Fibroblast of lung (primary cell): ENCODE measurements at regions not wholly inside any gene's neighbourhood (a gene's known extent, or its start where the extent isn't known, plus 50 kb on each side); places are given as distances from the start of the nearest gene placed in this dataset.

ENCODE experiments used
- DNase-seq, 2 donors: peaks; one replicate each; pipeline versions ENCODE4 v3.0.0 to v3.0.0-alpha.2; 2010; ENCODE audit warnings: low read depth in 2 of 2
- H2AFZ ChIP-seq: 2 replicates; pipeline ENCODE4 v1.5.1; 2012; ENCODE audit warnings: low read length, control low read depth, inconsistent platforms
- H3K27ac ChIP-seq: 2 replicates; pipeline ENCODE4 v1.5.1; 2011; ENCODE audit warnings: low read length, control low read depth; ENCODE audit not compliant: insufficient read depth
- H3K27me3 ChIP-seq: 2 replicates; pipeline ENCODE4 v1.5.1; 2011; ENCODE audit warnings: mild to moderate bottlenecking, low read length; ENCODE audit not compliant: control insufficient read depth, insufficient read depth
- H3K36me3 ChIP-seq: 2 replicates; pipeline ENCODE4 v1.5.1; 2011; ENCODE audit warnings: low read length; ENCODE audit not compliant: control insufficient read depth, insufficient read depth
- H3K4me1 ChIP-seq: 2 replicates; pipeline ENCODE4 v1.5.1; 2011; ENCODE audit warnings: low read length; ENCODE audit not compliant: control insufficient read depth, insufficient read depth; ENCODE audit errors: extremely low read depth
- H3K4me2 ChIP-seq: 2 replicates; pipeline ENCODE4 v1.5.1; 2011; ENCODE audit warnings: low read length, control low read depth; ENCODE audit not compliant: insufficient read depth; ENCODE audit errors: extremely low read depth
- H3K4me3 ChIP-seq, 4 experiments: fragments of 200-600 bp in 1 of 4; sonication (generic) in 1 of 4; replicated peaks in 1 of 4; 2 replicates each; pipeline ENCODE4 v1.5.1; 2011 to 2016; ENCODE audit warnings: low read length in 4 of 4, low read depth in 3 of 4, mild to moderate bottlenecking in 3 of 4, control low read depth in 2 of 4, inconsistent platforms in 1 of 4, mixed read lengths in 1 of 4; ENCODE audit not compliant: insufficient read depth in 1 of 4; ENCODE audit errors: control extremely low read depth in 1 of 4
- H3K79me2 ChIP-seq: 2 replicates; pipeline ENCODE4 v1.5.1; 2012; ENCODE audit warnings: mild to moderate bottlenecking, low read length, inconsistent platforms; ENCODE audit not compliant: control insufficient read depth, insufficient read depth
- H3K9ac ChIP-seq: 2 replicates; pipeline ENCODE4 v1.5.1; 2011; ENCODE audit warnings: mild to moderate bottlenecking, low read length, control low read depth; ENCODE audit not compliant: insufficient read depth
- H3K9me3 ChIP-seq: 2 replicates; pipeline ENCODE4 v1.5.1; 2012; ENCODE audit warnings: low read depth, low read length; ENCODE audit not compliant: control insufficient read depth, insufficient read depth
- H4K20me1 ChIP-seq: 2 replicates; pipeline ENCODE4 v1.5.1; 2011; ENCODE audit warnings: low read length; ENCODE audit not compliant: control insufficient read depth, insufficient read depth; ENCODE audit errors: extremely low read depth
- EZH2 ChIP-seq: IDR thresholded peaks from 2 replicates; pipeline ENCODE4 v1.5.1; 2012; ENCODE audit warnings: low read length, control low read depth, mild to moderate bottlenecking; ENCODE audit errors: missing control alignments
- TF ChIP-seq, protein P1 (sequence below), 2 donors: IDR thresholded peaks in 1 of 2; conservative IDR thresholded peaks in 1 of 2; 1 replicate in 1 of 2; 2 replicates in 1 of 2; pipeline ENCODE4 v1.5.1; 2011 to 2012; ENCODE audit warnings: low read length in 2 of 2, control low read depth in 1 of 2, inconsistent platforms in 1 of 2, low read depth in 1 of 2, mild to moderate bottlenecking in 1 of 2

DNA sequence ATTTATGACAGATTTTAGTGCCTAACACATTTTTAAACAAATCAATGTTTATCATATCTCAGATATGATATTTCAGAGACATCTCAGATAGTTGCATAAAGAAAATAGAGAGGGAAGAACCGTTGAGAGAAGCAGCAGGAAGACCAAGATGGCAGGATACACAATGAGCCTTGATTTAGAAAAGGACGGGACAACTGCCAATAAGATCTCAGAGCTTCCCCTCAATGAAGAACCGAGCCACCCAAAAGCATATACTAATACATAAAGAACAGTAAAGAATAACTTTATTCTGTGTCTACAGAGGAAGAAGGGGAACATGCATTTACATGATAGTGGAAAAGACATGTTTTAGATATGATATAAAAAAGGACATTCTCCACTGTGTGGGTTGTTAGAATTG lies 375.9 kb upstream of the SOX5 start:
- TF ChIP-seq EZH2: no peak
- TF ChIP-seq, protein P1, sequence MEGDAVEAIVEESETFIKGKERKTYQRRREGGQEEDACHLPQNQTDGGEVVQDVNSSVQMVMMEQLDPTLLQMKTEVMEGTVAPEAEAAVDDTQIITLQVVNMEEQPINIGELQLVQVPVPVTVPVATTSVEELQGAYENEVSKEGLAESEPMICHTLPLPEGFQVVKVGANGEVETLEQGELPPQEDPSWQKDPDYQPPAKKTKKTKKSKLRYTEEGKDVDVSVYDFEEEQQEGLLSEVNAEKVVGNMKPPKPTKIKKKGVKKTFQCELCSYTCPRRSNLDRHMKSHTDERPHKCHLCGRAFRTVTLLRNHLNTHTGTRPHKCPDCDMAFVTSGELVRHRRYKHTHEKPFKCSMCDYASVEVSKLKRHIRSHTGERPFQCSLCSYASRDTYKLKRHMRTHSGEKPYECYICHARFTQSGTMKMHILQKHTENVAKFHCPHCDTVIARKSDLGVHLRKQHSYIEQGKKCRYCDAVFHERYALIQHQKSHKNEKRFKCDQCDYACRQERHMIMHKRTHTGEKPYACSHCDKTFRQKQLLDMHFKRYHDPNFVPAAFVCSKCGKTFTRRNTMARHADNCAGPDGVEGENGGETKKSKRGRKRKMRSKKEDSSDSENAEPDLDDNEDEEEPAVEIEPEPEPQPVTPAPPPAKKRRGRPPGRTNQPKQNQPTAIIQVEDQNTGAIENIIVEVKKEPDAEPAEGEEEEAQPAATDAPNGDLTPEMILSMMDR (conservative IDR thresholded peaks at IDR 0.05 in 1 of 2, IDR thresholded peaks at IDR 0.05 in 1 of 2; ENCODE audit: low read depth in 1 of 2, low read length in 2 of 2): no peak
- Histone ChIP-seq H3K79me2 (no peaks in the 10 kb centered on the region), H3K4me2 (no peak overlapping the region), H3K27ac (no peak overlapping the region), H3K4me1 (no peaks in the 10 kb centered on the region), H2AFZ (no peak overlapping the region), H3K36me3 (no peaks in the 10 kb centered on the region), H3K9ac (no peak overlapping the region), H4K20me1 (no peaks in the 10 kb centered on the region), H3K9me3 (no peaks in the 10 kb centered on the region), H3K4me3 (no peak overlapping the region), H3K27me3 (no peaks in the 10 kb centered on the region)
- DNase-seq: no peak

DNA sequence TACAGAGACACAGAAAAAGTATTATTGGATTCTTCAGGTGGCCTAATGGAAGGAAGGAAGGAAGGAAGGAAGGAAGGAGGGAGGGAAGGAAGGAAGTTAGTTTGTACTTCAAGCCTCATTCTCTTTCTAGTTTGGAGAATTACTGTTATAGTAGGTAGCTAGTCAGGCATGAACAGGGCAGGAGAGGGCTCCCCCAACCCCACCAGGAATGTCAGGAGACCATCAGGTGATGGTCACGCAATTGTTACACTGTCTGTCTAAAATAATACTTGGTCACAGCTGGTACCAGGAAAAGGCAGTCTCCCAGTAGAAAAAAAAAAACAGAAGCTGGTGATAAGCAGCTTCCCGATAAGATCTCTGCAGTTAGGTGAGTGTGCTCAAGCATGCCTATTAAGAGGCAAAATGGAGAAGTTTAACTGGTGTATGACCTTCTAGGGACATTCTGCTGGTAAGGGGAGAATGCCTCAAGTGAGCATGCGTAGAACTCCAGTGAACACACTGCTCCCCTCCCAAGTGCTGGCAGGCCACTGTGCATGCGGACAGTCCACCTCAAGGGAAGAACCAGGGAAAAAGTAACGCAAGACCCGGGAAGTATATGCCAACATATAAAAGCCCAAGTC lies 358.4 kb upstream of the SOX5 start:
- Histone ChIP-seq H3K27ac (no peak overlapping the region), H3K36me3 (no peaks in the 10 kb centered on the region), H3K4me2 (no peak overlapping the region), H4K20me1 (no peaks in the 10 kb centered on the region), H3K4me3 (no peak overlapping the region), H3K4me1 (no peaks in the 10 kb centered on the region), H3K79me2 (no peaks in the 10 kb centered on the region), H3K9me3 (no peaks in the 10 kb centered on the region), H3K9ac (no peak overlapping the region), H3K27me3 (no peaks in the 10 kb centered on the region), H2AFZ (no peak overlapping the region)
- TF ChIP-seq, protein P1 (conservative IDR thresholded peaks at IDR 0.05 in 1 of 2, IDR thresholded peaks at IDR 0.05 in 1 of 2; ENCODE audit: low read depth in 1 of 2, low read length in 2 of 2): no peak
- no peak for TF ChIP-seq EZH2
- no peak for DNase-seq

DNA sequence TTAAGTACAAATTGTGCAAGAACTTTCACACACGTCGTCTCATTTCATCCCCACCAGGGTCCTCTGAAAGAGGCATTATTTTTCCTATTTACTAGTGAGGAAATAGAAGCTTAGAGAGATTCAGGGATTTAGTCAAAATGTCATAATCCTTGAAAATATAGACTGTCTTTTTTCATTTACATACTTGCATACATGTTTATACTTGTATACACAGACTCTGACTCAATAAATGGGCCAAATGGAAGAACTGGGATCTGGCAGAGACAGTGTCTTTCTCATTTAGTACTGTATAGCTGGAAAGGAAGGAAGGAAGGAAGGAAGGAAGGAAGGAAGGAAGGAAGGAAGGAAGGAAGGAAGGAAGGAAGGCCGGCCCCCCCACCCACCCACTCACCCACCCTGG lies 357.7 kb upstream of the SOX5 start:
- H3K27ac ChIP-seq: no peak overlapping the region
- H2AFZ ChIP-seq: no peak overlapping the region
- no peaks in the 10 kb centered on the region for H3K9me3 ChIP-seq
- H3K4me1 ChIP-seq: no peaks in the 10 kb centered on the region
- H3K79me2 ChIP-seq: no peaks in the 10 kb centered on the region
- H4K20me1 ChIP-seq: no peaks in the 10 kb centered on the region
- DNase-seq: no peak
- no peak overlapping the region for H3K9ac ChIP-seq
- H3K27me3 ChIP-seq: no peaks in the 10 kb centered on the region
- no peak overlapping the region for H3K4me2 ChIP-seq
- no peak overlapping the region for H3K4me3 ChIP-seq
- H3K36me3 ChIP-seq: no peaks in the 10 kb centered on the region
- no peak for TF ChIP-seq EZH2
- TF ChIP-seq, protein P1 (conservative IDR thresholded peaks at IDR 0.05 in 1 of 2, IDR thresholded peaks at IDR 0.05 in 1 of 2; ENCODE audit: low read depth in 1 of 2, low read length in 2 of 2): no peak
